ENCODE measurements at regions not wholly inside any gene's neighbourhood (a gene's known extent, or its start where the extent isn't known, plus 50 kb on each side); places are given as distances from the start of the nearest gene placed in this dataset.

DNA sequence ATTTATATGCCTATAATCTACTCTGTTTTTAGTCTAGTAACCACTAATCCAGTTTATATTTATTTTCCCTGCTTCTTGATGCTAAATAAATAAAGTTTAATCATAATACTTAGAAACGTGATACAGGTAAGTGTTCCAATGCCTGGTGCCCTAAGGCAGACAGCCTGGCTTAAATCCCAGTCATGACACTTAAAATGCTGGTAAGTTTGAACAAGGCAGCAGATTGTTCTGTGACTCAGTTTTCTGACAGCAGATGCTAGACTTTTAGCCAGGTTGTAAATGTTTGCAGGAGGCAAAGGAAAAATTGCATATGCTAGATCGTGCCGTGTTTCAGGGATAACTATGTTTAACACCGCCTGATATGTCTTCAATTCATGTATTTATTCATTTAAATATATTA, 2661.6 kb downstream of the PCDH7 start:
- Histone ChIP-seq H3K27me3 (ENCODE audit: control insufficient read depth, insufficient read depth, low read length) (no peaks in the 10 kb centered on the region), H3K36me3 (ENCODE audit: control insufficient read depth in 2 of 3, insufficient read depth in 3 of 3, low read length in 3 of 3) (no peaks in the 10 kb centered on the region), H3K9ac (ENCODE audit: low read length in 3 of 3) (no peak overlapping the region), H3K27ac (ENCODE audit: low read depth in 2 of 2, low read length in 2 of 2) (no peak overlapping the region), H3K9me3 (ENCODE audit: control insufficient read depth in 2 of 3, insufficient read depth in 1 of 3, low read length in 3 of 3) (peaks cover 0 to 4% (median 0%) of the 10 kb centered on the region in 3 donors), H3K4me3 (ENCODE audit: low read length in 3 of 3) (no peak overlapping the region), H3K4me1 (ENCODE audit: control insufficient read depth in 2 of 3, insufficient read depth in 2 of 3, low read depth in 1 of 3, low read length in 3 of 3) (no peaks in the 10 kb centered on the region)
- intact Hi-C loops (cut with DNase I), result no loop called here
- FAIRE-seq (no peak), DNase-seq (no peak)
- TF ChIP-seq, protein P1, sequence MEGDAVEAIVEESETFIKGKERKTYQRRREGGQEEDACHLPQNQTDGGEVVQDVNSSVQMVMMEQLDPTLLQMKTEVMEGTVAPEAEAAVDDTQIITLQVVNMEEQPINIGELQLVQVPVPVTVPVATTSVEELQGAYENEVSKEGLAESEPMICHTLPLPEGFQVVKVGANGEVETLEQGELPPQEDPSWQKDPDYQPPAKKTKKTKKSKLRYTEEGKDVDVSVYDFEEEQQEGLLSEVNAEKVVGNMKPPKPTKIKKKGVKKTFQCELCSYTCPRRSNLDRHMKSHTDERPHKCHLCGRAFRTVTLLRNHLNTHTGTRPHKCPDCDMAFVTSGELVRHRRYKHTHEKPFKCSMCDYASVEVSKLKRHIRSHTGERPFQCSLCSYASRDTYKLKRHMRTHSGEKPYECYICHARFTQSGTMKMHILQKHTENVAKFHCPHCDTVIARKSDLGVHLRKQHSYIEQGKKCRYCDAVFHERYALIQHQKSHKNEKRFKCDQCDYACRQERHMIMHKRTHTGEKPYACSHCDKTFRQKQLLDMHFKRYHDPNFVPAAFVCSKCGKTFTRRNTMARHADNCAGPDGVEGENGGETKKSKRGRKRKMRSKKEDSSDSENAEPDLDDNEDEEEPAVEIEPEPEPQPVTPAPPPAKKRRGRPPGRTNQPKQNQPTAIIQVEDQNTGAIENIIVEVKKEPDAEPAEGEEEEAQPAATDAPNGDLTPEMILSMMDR (IDR thresholded peaks at IDR 0.05; ENCODE audit: borderline replicate concordance, extremely low read depth, insufficient read depth), result no peak

DNA sequence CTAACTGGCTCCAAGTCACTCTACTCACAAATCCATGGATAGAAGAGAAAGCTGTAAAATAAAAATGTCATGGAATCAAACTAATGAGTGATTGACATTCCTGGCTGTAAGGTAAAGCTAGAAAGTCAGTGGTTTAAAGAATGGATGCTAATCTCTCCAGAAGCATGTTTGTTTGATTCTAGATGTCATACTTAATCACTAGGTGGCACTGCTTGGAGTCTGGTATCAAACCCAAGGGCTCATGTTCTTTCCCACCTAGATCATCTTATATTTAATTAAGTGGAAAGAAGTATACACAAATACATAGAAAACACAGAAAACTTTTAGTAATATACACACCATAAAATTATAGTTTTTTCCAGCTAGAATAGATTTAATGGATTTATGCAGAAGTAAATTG, 2666.6 kb downstream of the PCDH7 start:
- TF ChIP-seq, protein P1 (IDR thresholded peaks at IDR 0.05; ENCODE audit: borderline replicate concordance, extremely low read depth, insufficient read depth), result no peak
- Histone ChIP-seq H3K9ac (ENCODE audit: low read length in 3 of 3) (no peak overlapping the region), H3K36me3 (ENCODE audit: control insufficient read depth in 2 of 3, insufficient read depth in 3 of 3, low read length in 3 of 3) (no peaks in the 10 kb centered on the region), H3K4me3 (ENCODE audit: low read length in 3 of 3) (no peak overlapping the region), H3K27me3 (ENCODE audit: control insufficient read depth, insufficient read depth, low read length) (no peaks in the 10 kb centered on the region), H3K27ac (ENCODE audit: low read depth in 2 of 2, low read length in 2 of 2) (no peak overlapping the region), H3K9me3 (ENCODE audit: control insufficient read depth in 2 of 3, insufficient read depth in 1 of 3, low read length in 3 of 3) (peaks cover 0 to 4% (median 0%) of the 10 kb centered on the region in 3 donors), H3K4me1 (ENCODE audit: control insufficient read depth in 2 of 3, insufficient read depth in 2 of 3, low read depth in 1 of 3, low read length in 3 of 3) (no peaks in the 10 kb centered on the region)
- FAIRE-seq (no peak), DNase-seq (peak in 2 of 5 donors; percentile 3 to 7)
- intact Hi-C loops (cut with DNase I), result no loop called here

- DNase-seq (no peak), FAIRE-seq (no peak)
- no peaks in the 10 kb centered on the region for H3K4me1 ChIP-seq (ENCODE audit: control insufficient read depth in 2 of 3, insufficient read depth in 2 of 3, low read depth in 1 of 3, low read length in 3 of 3)
- no peaks in the 10 kb centered on the region for H3K36me3 ChIP-seq (ENCODE audit: control insufficient read depth in 2 of 3, insufficient read depth in 3 of 3, low read length in 3 of 3)
- H3K4me3 ChIP-seq (ENCODE audit: low read length in 3 of 3), result no peak overlapping the region
- no peaks in the 10 kb centered on the region for H3K27me3 ChIP-seq (ENCODE audit: control insufficient read depth, insufficient read depth, low read length)
- no peak overlapping the region for H3K9ac ChIP-seq (ENCODE audit: low read length in 3 of 3)
- intact Hi-C loops (cut with DNase I), result no loop called here
- H3K9me3 ChIP-seq (ENCODE audit: control insufficient read depth in 2 of 3, insufficient read depth in 1 of 3, low read length in 3 of 3), result no peaks in the 10 kb centered on the region
- H3K27ac ChIP-seq (ENCODE audit: low read depth in 2 of 2, low read length in 2 of 2), result no peak overlapping the region
- TF ChIP-seq, protein P1 (IDR thresholded peaks at IDR 0.05; ENCODE audit: borderline replicate concordance, extremely low read depth, insufficient read depth), result no peak
Measured at GRCh38 chr4:33390976-33391375, 2670.8 kb downstream of the PCDH7 start.

Measured in kidney (tissue), 13 donors.